GM19328 (cell line): ENCODE measurements at regions not wholly inside any gene's neighbourhood (a gene's known extent, or its start where the extent isn't known, plus 50 kb on each side); places are given as distances from the start of the nearest gene placed in this dataset.
A peak's percentile ranks its signal among the peaks of the same experiment; 100 is the strongest.

Experiments used
- ATAC-seq: cut with Tn5 transposase; IDR thresholded peaks from one replicate; pipeline ENCODE4 v1.9.1; 2021; ENCODE audit warnings: mild to moderate bottlenecking, moderate library complexity; ENCODE audit not compliant: unreplicated experiment

GRCh38 chr6:104575536-104575935 lies 284.2 kb downstream of the HACE1 start:
- ATAC-seq: no peak

GRCh38 chr6:104574135-104574750 lies 285.5 kb downstream of the HACE1 start:
- ATAC-seq: no peak

GRCh38 chr6:104573350-104573749 lies 286.4 kb downstream of the HACE1 start:
- ATAC-seq: no peak

- ATAC-seq: no peak
Observed at GRCh38 chr6:104572901-104573300, 286.8 kb downstream of the HACE1 start.

GRCh38 chr6:104566411-104566810 lies 293.3 kb downstream of the HACE1 start:
- ATAC-seq: no peak

GRCh38 chr6:104563306-104563705 lies 296.4 kb downstream of the HACE1 start:
- no peak for ATAC-seq

- ATAC-seq: no peak
Observed at GRCh38 chr6:104559435-104560202, 300.1 kb downstream of the HACE1 start.

- no peak for ATAC-seq
Observed at GRCh38 chr6:104558746-104559145, 301.0 kb downstream of the HACE1 start.

- ATAC-seq: no peak
Observed at GRCh38 chr6:104548297-104548696, 311.4 kb downstream of the HACE1 start.

- ATAC-seq: no peak
Observed at GRCh38 chr6:104541411-104541810, 318.3 kb downstream of the HACE1 start.

- ATAC-seq: no peak
Observed at GRCh38 chr6:104540743-104541142, 319.0 kb downstream of the HACE1 start.

GRCh38 chr6:104539173-104539572 lies 320.5 kb downstream of the HACE1 start:
- ATAC-seq: no peak

- ATAC-seq: no peak
Observed at GRCh38 chr6:104537872-104538271, 321.8 kb downstream of the HACE1 start.

GRCh38 chr6:104537180-104537579 lies 322.5 kb downstream of the HACE1 start:
- no peak for ATAC-seq

GRCh38 chr6:104532462-104532861 lies 327.3 kb downstream of the HACE1 start:
- ATAC-seq: no peak

GRCh38 chr6:104531646-104532045 lies 328.1 kb downstream of the HACE1 start:
- no peak for ATAC-seq

- ATAC-seq: no peak
Observed at GRCh38 chr6:104527761-104528415, 331.8 kb downstream of the HACE1 start.

- ATAC-seq: no peak
Observed at GRCh38 chr6:104527311-104527710, 332.4 kb downstream of the HACE1 start.

GRCh38 chr6:104526376-104526775 lies 333.3 kb downstream of the HACE1 start:
- ATAC-seq: no peak

GRCh38 chr6:104525677-104526322 lies 333.9 kb downstream of the HACE1 start:
- peak; percentile 98 for ATAC-seq

- no peak for ATAC-seq
Observed at GRCh38 chr6:104522533-104522932, 337.2 kb downstream of the HACE1 start.

GRCh38 chr6:104521176-104521575 lies 338.5 kb downstream of the HACE1 start:
- ATAC-seq: no peak
